GM12873 (cell line): ENCODE measurements at regions not wholly inside any gene's neighbourhood (a gene's known extent, or its start where the extent isn't known, plus 50 kb on each side); places are given as distances from the start of the nearest gene placed in this dataset.

ENCODE experiments used
- TF ChIP-seq, protein P1 (sequence below): IDR thresholded peaks from 2 replicates; pipeline ENCODE4 v1.5.1; 2012; ENCODE audit warnings: low read depth, mild to moderate bottlenecking, moderate library complexity, low read length, control low read depth; ENCODE audit not compliant: insufficient read depth; ENCODE audit errors: missing control alignments

DNA sequence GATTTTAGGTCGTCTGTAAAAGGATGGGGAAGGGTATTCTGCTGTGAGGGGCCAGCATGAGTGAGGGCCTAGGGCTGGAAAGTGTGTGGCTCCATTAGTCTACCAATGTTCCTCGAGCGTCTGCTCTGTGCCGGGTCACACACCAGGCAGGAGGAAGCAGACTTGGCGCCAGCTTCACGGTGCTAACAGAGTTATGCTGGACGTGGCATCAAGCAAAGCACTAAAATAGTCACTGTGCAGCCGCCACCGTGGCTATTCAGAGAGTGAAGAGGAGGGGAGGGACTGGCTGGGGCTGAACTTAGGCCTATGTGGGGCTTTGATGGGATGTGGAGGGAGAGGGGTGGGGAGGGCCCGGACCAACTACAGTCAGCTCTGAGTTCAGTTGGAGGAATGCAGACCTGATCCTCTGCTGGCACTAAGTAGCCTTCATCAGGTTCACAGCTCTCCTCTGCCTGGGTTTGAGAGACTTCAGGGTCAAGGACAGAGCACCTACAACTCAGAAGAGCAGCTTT lies 83.9 kb upstream of the MSX1 start:
- TF ChIP-seq, protein P1, sequence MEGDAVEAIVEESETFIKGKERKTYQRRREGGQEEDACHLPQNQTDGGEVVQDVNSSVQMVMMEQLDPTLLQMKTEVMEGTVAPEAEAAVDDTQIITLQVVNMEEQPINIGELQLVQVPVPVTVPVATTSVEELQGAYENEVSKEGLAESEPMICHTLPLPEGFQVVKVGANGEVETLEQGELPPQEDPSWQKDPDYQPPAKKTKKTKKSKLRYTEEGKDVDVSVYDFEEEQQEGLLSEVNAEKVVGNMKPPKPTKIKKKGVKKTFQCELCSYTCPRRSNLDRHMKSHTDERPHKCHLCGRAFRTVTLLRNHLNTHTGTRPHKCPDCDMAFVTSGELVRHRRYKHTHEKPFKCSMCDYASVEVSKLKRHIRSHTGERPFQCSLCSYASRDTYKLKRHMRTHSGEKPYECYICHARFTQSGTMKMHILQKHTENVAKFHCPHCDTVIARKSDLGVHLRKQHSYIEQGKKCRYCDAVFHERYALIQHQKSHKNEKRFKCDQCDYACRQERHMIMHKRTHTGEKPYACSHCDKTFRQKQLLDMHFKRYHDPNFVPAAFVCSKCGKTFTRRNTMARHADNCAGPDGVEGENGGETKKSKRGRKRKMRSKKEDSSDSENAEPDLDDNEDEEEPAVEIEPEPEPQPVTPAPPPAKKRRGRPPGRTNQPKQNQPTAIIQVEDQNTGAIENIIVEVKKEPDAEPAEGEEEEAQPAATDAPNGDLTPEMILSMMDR, result no peak

GRCh38 chr4:4772534-4772933 lies 86.9 kb upstream of the MSX1 start:
- TF ChIP-seq, protein P1, result no peak

DNA sequence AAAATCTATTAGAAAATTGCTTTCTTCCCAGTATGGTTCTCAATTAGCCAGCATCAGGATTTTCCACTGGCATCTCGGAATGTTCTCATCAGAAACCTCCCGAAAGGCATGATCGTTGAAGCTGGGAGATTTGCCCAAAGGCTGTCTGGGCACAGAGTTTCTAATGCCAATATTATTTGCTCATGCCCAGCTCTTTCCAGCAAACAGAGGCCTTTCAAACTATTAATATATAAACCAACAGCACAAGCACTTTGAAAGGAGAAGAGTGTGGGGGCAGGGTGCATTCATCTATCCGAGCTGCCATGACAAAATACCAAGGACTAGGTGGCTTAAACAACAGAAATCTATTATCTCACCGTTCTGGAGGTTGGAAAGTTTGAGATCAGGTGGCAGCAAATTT lies 88.3 kb upstream of the MSX1 start:
- TF ChIP-seq, protein P1, result no peak

DNA sequence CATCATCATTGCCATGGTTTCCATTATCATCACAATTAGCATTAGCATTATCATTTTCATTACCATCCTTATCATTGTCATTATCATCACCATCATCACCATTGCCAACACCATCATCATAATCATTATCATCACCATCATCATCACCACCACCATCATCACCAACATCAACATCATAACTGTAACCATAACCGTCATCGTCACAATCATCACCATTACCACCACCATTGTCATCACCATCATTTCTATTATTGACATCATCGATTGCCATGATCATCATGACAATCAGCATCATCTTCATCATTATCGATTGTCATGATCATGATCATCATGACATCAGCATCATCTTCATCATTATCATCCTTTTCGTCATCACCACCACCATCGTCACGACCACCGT lies 88.9 kb upstream of the MSX1 start:
- TF ChIP-seq, protein P1, result no peak

DNA sequence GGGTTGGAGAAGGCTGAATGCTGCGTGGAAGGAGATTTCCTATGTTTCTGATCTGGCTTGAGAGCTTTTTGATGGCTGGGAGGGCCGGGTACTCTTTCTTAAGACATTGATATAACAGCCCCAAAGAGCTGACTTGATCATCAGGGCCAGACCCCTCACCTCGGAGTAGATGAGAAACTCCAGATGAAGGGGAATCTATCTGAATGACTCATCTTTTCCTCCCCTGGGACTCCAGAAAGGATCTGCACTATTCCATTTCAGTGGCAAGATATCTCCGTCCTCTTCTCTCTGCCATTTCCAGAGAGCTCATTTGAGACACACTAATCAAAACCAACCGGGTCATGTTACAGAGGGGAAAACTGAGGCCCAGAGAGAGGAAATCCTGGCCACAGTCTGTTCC lies 92.9 kb upstream of the MSX1 start:
- TF ChIP-seq, protein P1, result no peak

DNA sequence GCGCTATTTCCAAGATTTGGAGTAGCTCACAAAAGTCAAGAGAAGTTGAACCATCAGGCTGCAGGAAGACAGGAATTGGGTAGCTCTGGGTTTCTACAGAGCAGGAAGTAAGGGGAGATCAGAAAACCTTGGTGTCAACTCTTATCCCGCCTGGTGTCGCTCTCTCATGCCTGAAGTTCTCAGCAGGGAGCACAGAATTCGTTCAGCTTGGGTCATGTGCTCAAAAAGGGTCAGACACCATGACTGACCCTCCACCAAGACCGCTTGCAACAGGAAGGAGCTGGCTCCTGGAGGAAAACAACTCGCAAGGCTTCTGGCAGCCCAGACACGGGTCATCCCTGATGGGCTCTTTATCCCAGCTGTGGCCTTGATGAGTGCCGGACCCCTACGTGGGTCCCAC lies 93.7 kb upstream of the MSX1 start:
- TF ChIP-seq, protein P1, result no peak

DNA sequence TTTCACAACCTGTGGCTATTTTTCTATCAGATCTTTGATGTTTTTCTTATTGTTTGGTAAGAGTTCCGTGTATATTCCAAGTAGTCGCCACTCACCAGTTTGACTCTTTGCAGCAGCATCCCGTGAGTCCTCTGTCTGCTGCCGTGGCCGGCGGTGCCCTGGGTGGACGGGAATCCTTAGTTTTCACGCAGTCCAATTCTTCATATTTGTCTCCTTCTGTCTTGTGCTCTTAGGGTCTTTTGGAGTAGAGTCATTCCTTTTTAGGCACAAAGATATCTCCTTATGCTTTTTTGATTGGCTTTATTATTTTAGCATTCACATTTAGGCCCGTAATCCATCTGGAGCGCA lies 94.9 kb upstream of the MSX1 start:
- TF ChIP-seq, protein P1, result no peak
